ENCODE measurements at regions not wholly inside any gene's neighbourhood (a gene's known extent, or its start where the extent isn't known, plus 50 kb on each side); places are given as distances from the start of the nearest gene placed in this dataset.
"Not testable (repeated sequence)": the region's sequence is repeated elsewhere in the genome, so short reads cannot be mapped to it uniquely, and the experiment has no call there.

DNA sequence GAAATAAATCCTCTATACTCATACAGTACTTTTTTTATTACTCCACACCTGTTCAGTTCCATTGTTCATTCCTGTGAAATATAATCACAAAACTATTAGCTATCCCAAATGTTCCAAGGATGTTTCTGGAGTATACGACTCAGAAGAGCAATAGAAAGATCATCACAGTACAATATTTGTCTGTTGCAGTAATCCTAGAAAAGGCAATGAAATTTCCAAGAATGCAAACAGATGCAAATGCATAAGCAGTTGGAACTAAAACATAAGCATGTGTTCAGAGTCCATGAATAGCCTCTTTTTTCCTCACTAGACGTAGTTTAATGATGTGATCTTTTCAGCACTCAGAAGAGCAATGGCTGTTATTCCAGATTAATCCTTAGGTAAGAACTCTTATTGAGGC is 55.2 kb downstream of the RTL3 start:
- Mint-ChIP-seq H3K27me3 (ENCODE audit: low read depth) (no peaks in the 10 kb centered on the region), H3K4me3 (no peak overlapping the region), H3K36me3 (ENCODE audit: low read depth) (no peaks in the 10 kb centered on the region), H3K9me3 (peaks cover 13% of the 10 kb centered on the region), H3K4me1 (ENCODE audit: low read depth) (no peaks in the 10 kb centered on the region), H3K27ac (no peak overlapping the region)
- no peak for DNase-seq (ENCODE audit: low spot score)

DNA sequence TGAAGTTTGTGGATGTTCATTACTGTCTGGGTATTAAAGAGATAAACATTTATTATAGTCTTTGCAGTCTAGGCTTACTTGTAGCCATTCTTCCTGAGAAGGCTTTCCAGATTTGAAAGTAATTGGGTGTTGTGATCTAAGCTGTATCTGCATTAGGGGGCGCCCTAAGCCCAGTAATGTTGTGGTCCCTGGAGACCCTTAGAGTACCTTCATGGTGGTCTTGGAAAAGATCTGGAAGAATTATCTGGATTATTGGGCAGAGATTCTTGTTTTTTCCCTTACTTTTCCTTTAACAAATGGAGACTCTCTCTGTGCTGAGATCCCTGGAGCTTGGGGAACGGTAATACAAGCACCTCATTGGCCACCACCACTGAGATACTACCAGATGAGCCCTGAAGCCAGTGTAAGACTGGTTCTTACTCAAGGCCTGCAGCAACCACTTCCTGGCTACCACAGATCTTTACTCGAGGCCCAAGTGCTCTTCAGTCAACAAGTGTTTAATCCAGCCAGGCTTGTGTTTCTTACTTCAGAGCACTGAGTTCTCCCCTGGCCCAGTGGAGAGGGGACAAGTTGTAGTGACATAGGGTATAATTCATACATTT is 63.1 kb downstream of the RTL3 start:
- no peak overlapping the region for H3K27ac Mint-ChIP-seq
- H3K36me3 Mint-ChIP-seq (ENCODE audit: low read depth) = peaks cover 6% of the 10 kb centered on the region
- no peaks in the 10 kb centered on the region for H3K27me3 Mint-ChIP-seq (ENCODE audit: low read depth)
- DNase-seq (ENCODE audit: low spot score) = no peak
- H3K4me1 Mint-ChIP-seq (ENCODE audit: low read depth) = peaks cover 7% of the 10 kb centered on the region
- no peak overlapping the region for H3K4me3 Mint-ChIP-seq
- H3K9me3 Mint-ChIP-seq = peaks cover 14% of the 10 kb centered on the region

DNA sequence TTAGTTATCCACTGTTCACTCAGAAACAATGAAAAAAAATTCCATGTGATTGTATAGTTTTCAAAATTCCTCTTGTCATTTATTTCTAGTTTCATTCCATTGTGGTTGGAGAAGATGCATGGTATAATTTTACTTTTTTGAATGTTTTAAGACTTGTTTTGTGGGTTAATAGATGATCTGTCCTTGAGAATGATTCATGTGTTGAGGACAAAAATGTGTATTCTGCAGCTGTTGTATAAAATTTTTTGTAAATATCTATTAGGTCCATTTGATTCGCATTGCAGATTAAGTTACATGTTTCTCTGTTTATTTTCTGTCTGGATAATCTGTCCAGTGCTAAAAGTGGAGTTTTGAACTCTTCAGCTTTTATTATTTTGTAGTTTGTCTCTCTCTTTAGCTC is 65.4 kb downstream of the RTL3 start:
- DNase-seq (ENCODE audit: low spot score) = no peak
- Mint-ChIP-seq H3K4me3 (no peak overlapping the region), H3K9me3 (peaks cover 16% of the 10 kb centered on the region), H3K27ac (no peak overlapping the region), H3K36me3 (ENCODE audit: low read depth) (peaks cover 6% of the 10 kb centered on the region), H3K27me3 (ENCODE audit: low read depth) (no peaks in the 10 kb centered on the region), H3K4me1 (ENCODE audit: low read depth) (peaks cover 7% of the 10 kb centered on the region)

DNA sequence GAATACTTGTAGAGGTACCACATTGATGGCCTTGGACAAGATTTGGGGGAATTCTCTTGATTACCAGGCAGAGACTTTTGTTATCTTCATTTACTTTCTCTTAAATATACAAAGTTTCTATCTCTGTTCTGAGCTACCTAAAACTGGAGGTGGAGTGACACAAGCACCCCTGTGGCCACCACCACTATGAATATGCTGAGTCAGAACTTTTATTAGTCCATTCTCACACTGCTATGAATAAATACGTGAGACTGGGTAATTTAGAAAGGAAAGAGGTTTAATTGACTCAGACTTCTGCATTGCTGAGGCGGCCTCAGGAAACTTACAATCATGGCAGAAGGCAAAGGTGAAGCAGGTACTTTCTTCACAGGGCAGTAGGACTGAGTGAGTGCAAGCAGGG is 67.1 kb downstream of the RTL3 start:
- Mint-ChIP-seq H3K4me1 (ENCODE audit: low read depth) (peaks cover 7% of the 10 kb centered on the region), H3K9me3 (peaks cover 16% of the 10 kb centered on the region), H3K36me3 (ENCODE audit: low read depth) (peaks cover 5% of the 10 kb centered on the region), H3K27me3 (ENCODE audit: low read depth) (no peaks in the 10 kb centered on the region), H3K4me3 (no peak overlapping the region), H3K27ac (no peak overlapping the region)
- DNase-seq (ENCODE audit: low spot score) = no peak

DNA sequence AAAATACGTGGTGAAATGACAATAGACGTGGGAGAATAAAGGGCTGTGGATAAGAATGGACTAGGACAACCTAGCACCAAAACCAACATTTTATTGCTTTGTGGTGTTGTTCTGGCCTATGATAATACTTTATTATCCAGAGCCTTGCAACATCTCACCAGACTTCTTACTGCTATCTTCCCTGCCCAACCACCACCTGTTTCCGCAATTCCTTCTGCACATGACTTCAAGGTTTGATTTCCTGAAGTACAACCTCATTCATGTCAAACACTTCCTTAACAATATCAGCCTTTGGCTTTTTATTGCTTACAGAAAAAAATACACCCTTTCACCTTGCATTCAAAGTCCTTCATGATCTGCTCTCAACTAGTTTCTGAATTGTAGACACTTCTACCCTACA is 84.8 kb downstream of the RTL3 start:
- Mint-ChIP-seq H3K4me3 (no peak overlapping the region), H3K4me1 (ENCODE audit: low read depth) (peaks cover 4% of the 10 kb centered on the region), H3K27ac (no peak overlapping the region), H3K9me3 (no peaks in the 10 kb centered on the region), H3K36me3 (ENCODE audit: low read depth) (no peaks in the 10 kb centered on the region), H3K27me3 (ENCODE audit: low read depth) (no peaks in the 10 kb centered on the region)
- DNase-seq (ENCODE audit: low spot score) = no peak

DNA sequence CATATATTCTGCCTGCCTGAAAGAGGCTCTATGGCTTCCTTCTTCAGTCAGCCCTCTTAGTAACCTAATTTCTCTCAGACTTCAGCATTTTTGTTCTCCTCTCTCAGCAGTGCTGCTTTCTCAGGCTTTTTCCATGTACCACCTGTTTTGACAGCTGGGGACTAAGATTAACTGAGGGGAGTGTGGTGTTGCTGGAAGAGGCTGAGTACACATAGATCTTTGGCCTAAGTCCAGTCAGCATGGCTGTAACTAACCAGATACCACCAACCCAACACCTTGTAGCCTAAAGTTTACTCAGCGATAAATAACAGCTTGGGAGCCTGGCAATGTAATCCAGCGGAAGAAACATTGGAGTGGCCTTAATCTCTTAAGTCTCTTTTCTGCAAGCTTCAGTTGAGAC is 85.5 kb downstream of the RTL3 start:
- Mint-ChIP-seq H3K27me3 (ENCODE audit: low read depth) (no peaks in the 10 kb centered on the region), H3K27ac (no peak overlapping the region), H3K9me3 (no peaks in the 10 kb centered on the region), H3K36me3 (ENCODE audit: low read depth) (no peaks in the 10 kb centered on the region), H3K4me3 (no peak overlapping the region), H3K4me1 (ENCODE audit: low read depth) (peaks cover 4% of the 10 kb centered on the region)
- no peak for DNase-seq (ENCODE audit: low spot score)

DNA sequence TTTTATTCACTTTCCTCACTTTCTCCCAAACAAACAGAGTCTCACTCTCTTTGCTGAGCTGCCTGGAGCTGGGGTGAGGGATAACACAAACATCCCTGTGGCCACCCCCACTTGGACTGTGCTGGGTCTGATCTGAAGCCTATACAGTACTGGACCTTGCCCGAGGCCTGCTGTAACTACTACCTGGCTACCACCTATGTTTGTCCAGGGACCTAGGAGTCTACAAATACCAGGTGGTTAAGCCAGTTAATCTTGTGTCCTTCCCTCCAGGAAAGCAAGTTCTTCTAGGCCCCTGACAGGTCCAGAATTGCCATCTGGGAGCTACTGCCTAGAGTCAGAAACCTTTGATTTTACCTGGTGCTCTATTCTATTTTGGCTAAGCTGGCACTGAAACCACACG is 87.3 kb downstream of the RTL3 start:
- H3K27ac Mint-ChIP-seq = no peak overlapping the region
- no peak overlapping the region for H3K4me3 Mint-ChIP-seq
- no peaks in the 10 kb centered on the region for H3K27me3 Mint-ChIP-seq (ENCODE audit: low read depth)
- peaks cover 13% of the 10 kb centered on the region for H3K4me1 Mint-ChIP-seq (ENCODE audit: low read depth)
- H3K9me3 Mint-ChIP-seq = no peaks in the 10 kb centered on the region
- H3K36me3 Mint-ChIP-seq (ENCODE audit: low read depth) = no peaks in the 10 kb centered on the region
- DNase-seq (ENCODE audit: low spot score) = no peak

DNA sequence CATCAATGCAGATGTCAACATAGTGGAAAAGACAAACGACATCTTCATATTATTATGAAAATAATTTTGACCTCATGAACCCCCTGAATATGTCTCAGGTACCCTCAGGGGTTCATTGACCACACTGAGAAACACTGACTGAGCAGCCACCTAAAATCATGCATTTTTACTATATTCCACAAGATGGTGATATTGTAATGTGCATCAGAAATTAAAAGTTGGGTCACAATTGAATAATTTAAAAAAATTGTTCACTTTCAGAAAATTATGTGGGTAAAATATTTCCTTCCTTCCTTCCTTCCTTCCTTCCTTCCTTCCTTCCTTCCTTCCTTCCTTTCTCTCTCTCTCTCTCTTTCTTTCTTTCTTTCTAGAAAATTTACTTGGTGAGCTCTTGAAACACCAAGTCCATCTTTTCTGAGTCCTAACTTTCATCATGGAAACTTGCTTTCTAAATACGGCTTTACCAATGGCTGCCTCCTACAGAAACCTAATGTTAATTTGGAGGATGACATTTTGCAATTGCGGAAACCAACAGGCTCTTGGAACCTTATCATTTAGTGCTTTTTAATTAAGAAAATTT is 103.6 kb downstream of the RTL3 start:
- no peak for DNase-seq (ENCODE audit: low spot score)
- Mint-ChIP-seq H3K4me3 (no peak overlapping the region), H3K27me3 (ENCODE audit: low read depth) (no peaks in the 10 kb centered on the region), H3K9me3 (peaks cover 15% of the 10 kb centered on the region), H3K4me1 (ENCODE audit: low read depth) (peaks cover 7% of the 10 kb centered on the region), H3K36me3 (ENCODE audit: low read depth) (peaks cover 3% of the 10 kb centered on the region), H3K27ac (peak overlapping the region; percentile 37)

DNA sequence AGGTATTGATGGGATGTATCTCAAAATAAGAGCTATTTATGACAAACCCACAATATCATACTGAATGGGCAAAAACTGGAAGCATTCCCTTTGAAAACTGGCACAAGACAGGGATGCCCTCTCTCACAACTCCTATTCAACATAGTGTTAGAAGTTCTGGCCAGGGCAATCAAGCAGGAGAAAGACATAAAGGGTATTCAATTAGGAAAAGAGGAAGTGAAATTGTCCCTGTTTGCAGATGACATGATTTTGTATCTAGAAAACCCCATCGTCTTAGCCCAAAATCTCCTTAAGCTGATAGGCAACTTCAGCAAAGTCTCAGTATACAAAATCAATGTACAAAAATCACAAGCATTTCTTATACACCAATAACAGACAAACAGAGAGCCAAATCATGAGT is 106.5 kb downstream of the RTL3 start:
- not testable (repeated sequence) for H3K4me1 Mint-ChIP-seq (ENCODE audit: low read depth); H3K27ac Mint-ChIP-seq; H3K36me3 Mint-ChIP-seq (ENCODE audit: low read depth); H3K9me3 Mint-ChIP-seq; H3K4me3 Mint-ChIP-seq; H3K27me3 Mint-ChIP-seq (ENCODE audit: low read depth); DNase-seq (ENCODE audit: low spot score)

DNA sequence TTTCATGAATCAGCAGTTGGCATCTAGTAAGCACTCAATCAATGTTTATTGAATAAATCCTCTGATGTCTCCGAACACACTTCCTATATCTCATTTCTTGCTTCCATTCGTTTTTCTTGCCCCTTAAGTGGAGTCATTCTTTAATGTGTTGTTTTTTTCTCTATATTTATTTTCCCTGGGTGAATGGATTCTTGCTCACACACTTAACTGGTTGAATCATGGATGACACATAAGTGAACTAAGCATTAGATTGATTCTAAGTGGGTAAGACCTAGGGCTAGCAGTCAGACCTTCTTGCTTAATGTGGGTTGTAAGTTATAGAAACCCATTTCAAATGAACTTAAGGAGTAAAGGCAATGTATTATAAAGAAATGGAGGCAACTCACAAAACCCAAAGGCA is 111.1 kb downstream of the RTL3 start:
- no peaks in the 10 kb centered on the region for H3K4me1 Mint-ChIP-seq (ENCODE audit: low read depth)
- no peak overlapping the region for H3K27ac Mint-ChIP-seq
- no peak for DNase-seq (ENCODE audit: low spot score)
- H3K9me3 Mint-ChIP-seq = peaks cover 31% of the 10 kb centered on the region
- no peaks in the 10 kb centered on the region for H3K27me3 Mint-ChIP-seq (ENCODE audit: low read depth)
- H3K4me3 Mint-ChIP-seq = no peak overlapping the region
- peaks cover 24% of the 10 kb centered on the region for H3K36me3 Mint-ChIP-seq (ENCODE audit: low read depth)

DNA sequence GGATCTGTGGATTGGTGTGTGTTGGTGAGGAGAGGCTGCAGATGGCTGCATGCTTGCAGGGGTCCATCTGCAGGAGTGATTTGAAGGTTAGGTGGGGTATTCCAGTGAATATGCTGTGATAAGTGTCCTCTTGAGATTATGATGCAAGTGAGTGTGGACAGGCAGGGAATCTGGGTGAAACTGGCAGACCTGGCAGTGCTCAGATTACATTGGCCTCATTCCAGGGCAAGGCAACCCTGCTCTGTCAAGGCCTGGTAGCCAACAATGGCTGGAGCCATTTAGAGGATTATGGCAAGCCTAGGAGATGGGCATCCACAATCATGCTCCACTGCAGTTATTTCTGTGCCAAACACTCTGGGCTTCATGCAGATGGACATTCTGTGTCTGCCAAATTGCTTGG is 113.9 kb downstream of the RTL3 start:
- DNase-seq (ENCODE audit: low spot score) = no peak
- peaks cover 31% of the 10 kb centered on the region for H3K36me3 Mint-ChIP-seq (ENCODE audit: low read depth)
- H3K27ac Mint-ChIP-seq = no peak overlapping the region
- no peaks in the 10 kb centered on the region for H3K4me1 Mint-ChIP-seq (ENCODE audit: low read depth)
- H3K27me3 Mint-ChIP-seq (ENCODE audit: low read depth) = no peaks in the 10 kb centered on the region
- peaks cover 50% of the 10 kb centered on the region for H3K9me3 Mint-ChIP-seq
- no peak overlapping the region for H3K4me3 Mint-ChIP-seq

DNA sequence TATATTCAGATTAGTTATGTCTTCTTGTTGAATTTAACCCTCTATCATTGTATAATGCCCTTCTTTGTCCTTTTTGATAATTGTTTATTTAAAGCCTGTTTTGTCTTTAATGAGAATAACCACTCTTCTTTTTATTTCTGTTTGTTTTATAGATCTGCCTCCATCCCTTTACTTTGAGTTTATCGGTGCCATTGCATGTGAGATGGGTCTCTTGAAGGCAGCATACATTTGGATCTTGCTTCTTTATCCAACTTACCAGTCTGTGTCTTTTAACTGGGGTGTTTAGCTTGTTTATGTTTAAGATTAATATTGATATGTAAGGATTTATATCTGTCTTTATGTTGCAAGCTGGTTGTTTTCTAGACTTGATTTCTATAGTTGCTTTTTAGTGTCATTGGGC is 115.8 kb downstream of the RTL3 start:
- Mint-ChIP-seq H3K27me3 (ENCODE audit: low read depth) (no peaks in the 10 kb centered on the region), H3K27ac (no peak overlapping the region), H3K4me3 (no peak overlapping the region), H3K9me3 (peaks cover 58% of the 10 kb centered on the region), H3K4me1 (ENCODE audit: low read depth) (no peaks in the 10 kb centered on the region), H3K36me3 (ENCODE audit: low read depth) (peaks cover 30% of the 10 kb centered on the region)
- no peak for DNase-seq (ENCODE audit: low spot score)

DNA sequence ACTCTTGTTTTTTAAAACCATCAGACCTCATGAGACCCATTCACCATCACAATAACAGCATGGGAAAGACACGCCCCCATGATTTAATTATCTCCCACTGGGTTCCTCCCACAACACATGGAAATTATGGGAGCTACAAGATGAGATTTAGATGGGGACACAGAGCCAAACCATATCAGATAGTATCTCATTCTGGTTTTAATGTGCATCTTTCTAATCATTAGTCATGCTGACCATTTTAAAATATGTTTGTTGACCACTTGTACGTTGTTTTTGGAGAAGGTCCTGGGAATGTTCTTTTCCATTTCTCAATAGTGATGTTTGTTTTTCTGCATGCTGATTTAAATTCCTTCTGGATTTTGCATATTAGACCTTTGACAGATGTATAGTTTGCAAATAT is 119.0 kb downstream of the RTL3 start:
- H3K27ac Mint-ChIP-seq = no peak overlapping the region
- peaks cover 51% of the 10 kb centered on the region for H3K9me3 Mint-ChIP-seq
- no peak for DNase-seq (ENCODE audit: low spot score)
- no peaks in the 10 kb centered on the region for H3K27me3 Mint-ChIP-seq (ENCODE audit: low read depth)
- H3K4me3 Mint-ChIP-seq = no peak overlapping the region
- H3K36me3 Mint-ChIP-seq (ENCODE audit: low read depth) = peaks cover 28% of the 10 kb centered on the region
- H3K4me1 Mint-ChIP-seq (ENCODE audit: low read depth) = peaks cover 4% of the 10 kb centered on the region

DNA sequence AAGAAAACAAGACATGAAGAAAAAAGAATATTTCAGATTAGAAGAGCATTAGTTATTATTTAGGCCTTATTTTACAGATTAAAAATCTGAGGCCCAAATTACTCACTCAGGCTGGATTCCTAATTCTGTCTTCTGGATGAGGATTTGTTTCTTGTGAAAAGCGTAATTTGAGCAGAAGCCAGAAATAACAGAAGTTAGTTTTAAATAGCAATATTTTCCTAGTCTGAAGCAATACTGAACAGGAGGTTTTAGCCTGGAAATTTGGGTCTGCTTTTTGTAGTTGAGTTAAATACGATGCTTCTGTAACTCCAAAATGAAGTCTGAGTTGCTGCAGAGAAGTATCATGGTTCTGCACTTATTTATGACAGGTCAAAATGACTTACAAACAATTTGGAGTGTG is 124.9 kb downstream of the RTL3 start:
- Mint-ChIP-seq H3K9me3 (peaks cover 9% of the 10 kb centered on the region), H3K27ac (no peak overlapping the region), H3K27me3 (ENCODE audit: low read depth) (no peaks in the 10 kb centered on the region), H3K36me3 (ENCODE audit: low read depth) (no peaks in the 10 kb centered on the region), H3K4me3 (no peak overlapping the region), H3K4me1 (ENCODE audit: low read depth) (peaks cover 9% of the 10 kb centered on the region)
- no peak for DNase-seq (ENCODE audit: low spot score)

DNA sequence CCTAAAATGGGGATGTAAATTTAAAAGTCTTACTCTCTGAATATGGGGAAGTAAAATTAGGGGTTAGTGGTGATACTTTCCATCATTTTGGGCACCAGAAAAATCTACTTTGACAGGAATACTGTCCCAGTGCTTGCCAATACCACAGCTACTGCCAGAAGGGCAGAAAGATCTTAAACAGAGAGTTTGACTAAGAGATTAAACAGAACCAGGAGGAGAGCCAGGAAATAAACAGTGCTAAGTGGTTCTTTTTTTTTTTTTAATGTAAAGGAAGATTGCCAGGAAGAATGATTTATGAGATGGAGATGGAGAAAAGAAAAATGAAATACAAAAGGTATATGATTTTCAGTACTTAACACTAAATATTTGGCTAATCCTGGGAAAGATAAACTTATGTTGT is 126.8 kb downstream of the RTL3 start:
- Mint-ChIP-seq H3K27me3 (ENCODE audit: low read depth) (no peaks in the 10 kb centered on the region), H3K4me3 (no peak overlapping the region), H3K9me3 (peaks cover 12% of the 10 kb centered on the region), H3K27ac (no peak overlapping the region), H3K4me1 (ENCODE audit: low read depth) (peaks cover 13% of the 10 kb centered on the region), H3K36me3 (ENCODE audit: low read depth) (no peaks in the 10 kb centered on the region)
- DNase-seq (ENCODE audit: low spot score) = no peak

Measured in T-helper 2 cell treated with Interferon-gamma antibody and Interleukin-4, amounts not matched to agents 5 μg/mL and 100 μg/mL, for 36 hours (primary cell).